NCI-H82 (cell line): ENCODE measurements at regions not wholly inside any gene's neighbourhood (a gene's known extent, or its start where the extent isn't known, plus 50 kb on each side); places are given as distances from the start of the nearest gene placed in this dataset.
A peak's percentile ranks its signal among the peaks of the same experiment; 100 is the strongest.

Source experiments
- DNase-seq: peaks from one replicate; lab custom pipeline; 2025; lab: John Stamatoyannopoulos, UW

- DNase-seq, result no peak
Measured at GRCh38 chr6:14326774-14327173, 209.2 kb downstream of the CD83 start.

GRCh38 chr6:14328163-14328562 lies 210.6 kb downstream of the CD83 start:
- DNase-seq, result peak; percentile 32

- DNase-seq, result no peak
Measured at GRCh38 chr6:14333556-14334305, 216.2 kb downstream of the CD83 start.

DNA sequence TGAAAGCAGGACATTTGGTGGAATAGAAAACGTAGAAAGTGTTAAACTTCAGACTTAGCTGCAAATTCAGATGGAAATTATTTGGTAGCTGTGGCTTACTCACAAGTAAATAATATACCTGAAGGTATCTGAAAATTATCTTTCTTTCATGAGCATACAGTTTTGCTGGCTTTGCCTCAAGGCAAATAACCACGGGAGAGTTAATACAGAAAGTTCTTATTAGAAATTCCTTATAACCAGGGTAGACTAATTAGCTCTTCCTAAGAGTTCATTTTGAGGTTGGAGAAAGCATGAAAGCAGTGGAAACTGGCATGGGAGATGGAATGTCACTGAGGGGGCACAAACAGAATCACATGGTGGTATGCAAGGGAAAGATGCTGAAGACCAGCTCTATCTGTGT lies 217.5 kb downstream of the CD83 start:
- no peak for DNase-seq

DNA sequence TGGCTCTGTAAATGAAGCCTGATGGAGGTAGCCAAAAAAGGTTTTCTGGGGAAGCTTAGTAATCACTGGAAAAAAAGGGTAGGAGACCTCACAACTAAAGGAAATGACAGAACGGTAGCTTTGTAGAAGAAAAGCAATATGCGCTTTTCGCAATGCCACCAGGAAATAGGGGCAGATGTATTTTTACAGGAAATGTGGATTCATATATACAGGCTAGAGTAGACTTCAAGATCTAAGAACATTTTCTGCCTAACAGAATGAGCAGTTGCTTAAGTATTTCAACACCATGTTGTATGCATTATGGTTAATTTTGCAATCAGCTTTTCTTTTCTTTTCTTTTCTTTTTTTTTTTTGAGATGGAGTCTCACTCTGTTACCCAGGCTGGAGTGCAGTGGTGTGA lies 219.6 kb downstream of the CD83 start:
- no peak for DNase-seq

DNA sequence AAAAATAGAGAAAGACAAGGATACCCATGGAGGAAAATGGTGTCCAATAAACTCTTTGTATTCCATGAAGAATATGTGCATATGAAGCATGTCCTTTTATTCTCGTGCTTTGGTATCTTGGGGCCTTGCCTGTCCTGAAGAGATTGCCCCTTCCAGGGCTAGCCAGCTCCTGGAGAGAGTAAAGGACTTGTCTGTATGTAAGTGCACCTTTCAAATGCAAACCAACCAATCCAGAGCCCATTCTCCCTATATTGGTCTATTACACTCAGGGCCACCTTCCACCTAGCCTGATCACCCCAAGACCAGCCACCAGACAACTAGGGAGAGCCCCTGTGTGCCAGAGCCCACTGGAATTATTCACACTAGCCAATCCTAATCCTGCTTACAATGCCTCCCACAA lies 221.6 kb downstream of the CD83 start:
- DNase-seq, result no peak

DNA sequence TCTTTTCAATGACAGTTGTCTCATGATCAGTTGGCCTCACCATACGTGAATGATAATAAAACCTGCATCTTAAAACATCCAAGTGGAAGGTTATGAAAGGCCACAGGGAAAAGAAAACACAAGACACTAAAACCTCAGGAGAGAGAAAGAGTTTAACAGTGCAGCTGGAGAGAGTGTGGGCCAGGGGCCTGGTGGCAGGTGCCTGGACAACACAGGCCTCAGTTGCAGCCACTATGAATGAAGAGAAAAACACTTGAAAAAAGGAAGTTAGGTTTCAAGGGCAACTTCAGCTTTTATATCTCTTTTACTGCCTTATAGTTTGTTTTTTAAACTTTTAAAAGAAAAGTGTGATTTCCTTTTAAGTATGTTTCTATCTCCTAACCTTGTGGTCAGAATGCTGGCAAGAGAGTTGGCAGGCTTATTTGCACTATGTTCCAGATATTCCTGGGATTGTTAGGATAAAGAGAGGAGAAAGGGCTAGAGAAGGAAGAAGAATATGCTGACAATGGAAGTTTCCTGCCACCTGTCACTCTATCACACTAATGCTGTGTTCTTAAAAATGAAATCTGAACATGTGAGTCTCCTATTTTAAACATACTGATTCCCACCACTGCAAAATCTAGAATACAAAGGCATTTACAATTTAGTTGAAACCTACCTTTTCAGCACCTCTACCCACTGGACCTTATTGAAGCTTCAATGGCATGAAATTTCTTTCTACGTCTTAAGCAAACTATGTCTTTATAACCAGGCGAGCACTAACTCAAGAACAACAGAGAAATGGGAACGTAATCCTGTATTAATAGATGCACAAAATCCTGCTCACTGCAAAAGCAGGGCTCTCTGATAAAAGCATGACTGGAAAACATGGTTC lies 222.4 kb downstream of the CD83 start:
- DNase-seq, result no peak

GRCh38 chr6:14344486-14344885 lies 226.9 kb downstream of the CD83 start:
- no peak for DNase-seq

DNA sequence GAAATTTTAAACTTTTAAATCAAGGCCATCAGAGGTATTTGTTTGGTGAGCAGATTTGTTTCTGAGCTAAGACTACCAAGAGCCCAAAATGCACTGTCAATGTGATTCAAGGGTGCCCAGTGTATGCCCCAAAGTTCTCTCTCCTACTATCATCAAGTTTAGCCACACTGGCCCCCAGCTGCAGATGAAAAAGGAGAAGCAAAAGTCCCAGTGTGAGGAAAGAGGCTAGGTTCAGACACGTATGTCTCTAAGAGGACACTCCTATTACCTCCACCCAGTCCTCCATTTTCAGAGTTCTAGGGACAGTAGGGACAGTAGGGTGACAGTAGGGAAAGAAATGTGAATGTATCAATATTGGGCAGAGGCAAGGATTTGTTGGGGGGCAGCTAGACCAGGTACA lies 230.8 kb downstream of the CD83 start:
- DNase-seq, result no peak

- no peak for DNase-seq
Measured at GRCh38 chr6:14349507-14349906, 231.9 kb downstream of the CD83 start.

DNA sequence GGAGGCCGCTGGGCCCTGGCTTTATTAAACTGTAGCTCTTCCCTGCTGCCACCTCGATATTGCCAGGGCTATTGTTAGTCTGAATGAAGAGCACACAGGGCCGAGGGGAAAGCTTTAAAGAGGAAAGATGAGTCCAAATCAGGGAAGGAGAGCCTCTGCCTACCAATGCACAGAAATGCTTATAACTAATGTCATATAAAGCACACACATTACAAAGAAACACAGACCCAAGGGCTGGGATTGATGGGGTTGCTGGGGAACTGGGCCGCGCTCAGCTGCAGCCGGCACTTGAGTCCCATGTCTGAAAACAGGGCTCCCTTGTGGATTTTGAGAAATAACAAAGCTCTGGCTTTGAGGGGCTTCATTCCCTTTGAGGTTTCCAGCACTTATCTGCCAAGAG lies 232.6 kb downstream of the CD83 start:
- no peak for DNase-seq

DNA sequence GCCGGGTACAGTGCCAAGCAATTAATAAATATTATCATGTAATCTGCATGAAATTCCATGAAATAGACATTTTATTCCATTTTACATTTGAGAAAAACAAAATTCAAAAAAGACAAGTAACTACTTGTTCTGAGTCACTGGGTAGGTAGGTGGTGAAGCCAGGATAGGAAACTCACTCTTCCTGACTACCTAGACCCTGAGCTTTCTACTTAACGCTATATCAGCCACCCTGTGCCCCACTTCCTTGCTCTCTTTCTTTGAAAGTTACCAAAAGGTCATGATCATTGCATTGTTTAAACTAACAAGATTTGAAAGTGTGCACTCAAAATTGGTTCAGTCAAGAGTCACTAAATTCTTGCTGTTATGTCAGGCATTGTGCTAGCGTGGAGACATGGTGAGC lies 235.7 kb downstream of the CD83 start:
- DNase-seq, result no peak

DNA sequence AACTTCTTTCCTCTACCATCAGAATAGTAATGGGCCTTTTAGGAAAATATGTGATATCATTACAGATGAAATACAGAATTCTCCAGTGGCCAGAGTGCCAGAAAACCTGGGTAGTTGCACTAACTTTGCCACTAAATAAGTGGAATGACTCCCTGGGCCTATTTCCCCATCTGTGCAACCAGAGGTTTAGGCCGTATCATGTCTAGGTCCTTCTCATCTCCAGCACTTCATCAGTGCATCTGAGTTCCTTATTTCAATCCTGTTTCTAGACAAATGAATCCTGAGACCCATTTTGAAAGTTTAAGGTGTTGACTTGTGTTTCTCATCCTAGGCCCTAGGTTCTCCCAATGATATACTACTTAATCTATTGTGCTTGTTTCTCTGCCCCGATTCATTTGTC lies 236.2 kb downstream of the CD83 start:
- no peak for DNase-seq

GRCh38 chr6:14354919-14355572 lies 237.5 kb downstream of the CD83 start:
- DNase-seq, result no peak

DNA sequence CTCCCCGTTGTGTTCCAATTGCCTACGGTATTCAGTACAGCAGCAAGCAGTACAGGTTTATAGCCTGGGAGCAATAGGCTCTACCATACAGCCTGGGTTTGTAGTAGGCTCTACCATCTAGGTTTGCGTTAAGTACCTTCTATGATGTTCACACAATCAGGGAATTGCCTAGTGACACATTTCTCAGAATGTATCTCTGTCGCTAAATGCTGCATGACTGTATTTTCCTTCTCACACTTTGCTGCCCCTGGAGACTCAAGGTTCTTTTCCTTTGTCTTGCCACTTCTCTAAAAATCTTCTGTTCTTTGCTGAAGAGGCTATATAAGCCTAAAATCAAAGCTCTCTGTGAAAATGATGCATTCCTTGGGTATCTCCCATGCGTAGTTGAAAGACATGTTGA lies 241.9 kb downstream of the CD83 start:
- DNase-seq, result no peak

DNA sequence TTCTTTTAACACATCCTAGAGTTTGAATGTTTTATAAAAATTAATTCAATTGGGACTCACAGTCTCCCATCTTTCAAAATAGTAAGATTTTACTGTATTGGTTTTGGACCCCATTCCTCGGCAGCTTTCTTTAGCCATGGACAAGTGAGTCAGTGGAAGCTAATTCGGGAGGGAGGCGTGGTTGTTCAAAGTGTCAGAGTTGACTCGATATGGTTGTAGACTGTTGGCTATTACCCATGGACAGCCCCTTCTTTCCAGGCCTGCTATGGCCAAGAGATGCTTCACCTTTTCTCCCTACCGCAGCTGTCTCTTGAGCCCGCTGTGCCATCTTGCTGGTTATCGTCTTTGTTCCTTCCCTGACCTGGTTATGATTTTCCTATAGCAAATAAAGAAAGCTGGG lies 243.0 kb downstream of the CD83 start:
- no peak for DNase-seq

DNA sequence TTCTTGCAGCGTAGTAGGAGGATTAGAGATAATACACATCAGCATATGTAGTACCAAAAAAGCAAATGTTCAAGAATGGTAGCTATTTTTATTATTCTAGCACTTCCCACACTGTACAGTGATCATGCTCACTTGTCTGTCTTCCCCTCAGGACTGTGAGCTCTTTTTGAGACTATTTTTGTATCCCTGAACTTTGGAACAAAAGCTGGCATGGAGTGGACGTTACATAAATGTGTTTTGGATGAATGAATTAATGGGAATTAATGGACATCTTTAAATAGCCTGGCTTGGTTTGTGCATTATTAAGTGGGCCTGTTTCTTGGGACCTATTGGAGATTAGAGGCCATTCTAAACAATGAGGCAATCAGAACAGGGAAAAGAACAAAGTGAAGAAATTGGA lies 243.7 kb downstream of the CD83 start:
- DNase-seq, result no peak

GRCh38 chr6:14361956-14362587 lies 244.5 kb downstream of the CD83 start:
- no peak for DNase-seq

- DNase-seq, result no peak
Measured at GRCh38 chr6:14364370-14364769, 246.8 kb downstream of the CD83 start.

DNA sequence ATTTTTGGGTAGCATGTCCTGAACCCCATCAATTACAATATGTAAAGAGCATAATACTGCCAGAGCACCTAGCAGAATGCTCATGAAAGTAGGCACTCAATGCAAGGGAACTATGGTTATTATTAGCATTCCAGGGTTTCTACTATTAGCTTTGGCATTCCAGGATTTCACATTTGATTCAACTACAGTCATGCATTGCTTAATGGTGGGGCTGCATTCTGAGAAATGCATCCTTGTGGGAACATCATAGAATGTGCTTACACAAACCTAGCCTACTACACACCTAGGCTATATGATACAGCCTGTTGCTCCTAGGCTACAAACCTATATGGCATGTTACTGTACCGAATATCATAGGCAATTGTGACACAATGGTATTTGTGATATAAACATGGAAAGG lies 247.8 kb downstream of the CD83 start:
- no peak for DNase-seq

DNA sequence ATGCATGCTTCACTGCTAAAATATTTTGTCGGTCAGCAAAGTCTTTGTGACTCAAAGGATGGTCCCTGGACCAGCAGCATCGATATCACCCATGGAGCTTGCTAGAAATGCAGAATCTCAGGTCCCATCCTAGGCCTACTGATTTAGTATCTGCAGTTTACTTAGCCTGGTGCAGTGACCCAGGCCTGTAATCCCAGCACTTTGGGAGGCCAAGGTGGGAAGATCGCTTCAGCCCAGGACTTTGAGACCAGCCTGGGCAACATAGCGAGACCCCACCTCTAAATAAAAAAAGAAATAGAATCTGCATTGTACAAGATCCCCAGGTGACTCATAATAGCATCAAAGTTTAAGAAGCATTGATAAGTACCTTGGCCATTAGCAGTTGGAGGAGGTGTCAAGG lies 248.7 kb downstream of the CD83 start:
- no peak for DNase-seq

DNA sequence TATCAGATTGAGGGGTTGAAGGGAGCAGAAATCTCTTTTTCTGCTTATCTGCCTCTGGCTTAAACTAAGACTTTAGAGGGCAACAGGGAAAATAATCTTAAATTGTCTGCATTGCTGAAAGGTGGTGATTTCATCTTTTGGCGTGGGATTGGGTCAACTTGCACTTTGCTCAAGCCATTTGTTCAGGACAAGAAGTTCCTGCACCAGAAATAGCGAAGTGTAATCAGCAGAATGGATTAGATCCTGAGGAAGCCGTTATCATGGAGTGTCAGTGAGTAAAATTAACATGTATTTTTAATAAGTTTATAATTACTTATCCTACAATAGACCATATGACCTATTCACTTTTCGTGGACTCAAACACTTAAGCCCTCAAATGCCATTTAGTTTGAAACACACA lies 249.3 kb downstream of the CD83 start:
- no peak for DNase-seq

DNA sequence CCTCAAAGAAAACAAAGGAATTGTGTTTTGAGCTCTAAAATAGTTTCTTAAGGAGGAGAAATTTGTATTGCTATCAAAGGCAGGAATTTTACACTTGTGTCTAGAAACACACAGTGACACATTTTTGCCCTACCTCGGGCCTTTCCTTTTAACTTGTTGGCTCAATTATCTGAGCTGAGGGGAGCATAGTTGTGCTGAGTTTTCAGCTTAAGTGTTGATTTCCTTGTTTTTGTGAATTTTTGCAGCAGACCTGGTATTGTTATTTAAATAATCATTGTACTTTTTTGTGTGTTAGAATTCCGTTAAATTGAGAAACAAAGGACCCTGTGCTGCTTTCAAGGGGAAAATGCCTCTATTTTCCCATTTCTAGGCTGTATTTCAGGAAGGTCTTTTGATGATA lies 249.7 kb downstream of the CD83 start:
- no peak for DNase-seq
